GM21367 (cell line): ENCODE measurements at regions not wholly inside any gene's neighbourhood (a gene's known extent, or its start where the extent isn't known, plus 50 kb on each side); places are given as distances from the start of the nearest gene placed in this dataset.
A peak's percentile ranks its signal among the peaks of the same experiment; 100 is the strongest.
"Not testable (repeated sequence)": the region's sequence is repeated elsewhere in the genome, so short reads cannot be mapped to it uniquely, and the experiment has no call there.

Experiments
- ATAC-seq: cut with Tn5 transposase; IDR thresholded peaks from one replicate; pipeline ENCODE4 v1.9.1; 2021; ENCODE audit not compliant: unreplicated experiment

GRCh38 chr2:47728551-47728950 is 54.4 kb upstream of the MSH6 start:
- no peak for ATAC-seq

DNA sequence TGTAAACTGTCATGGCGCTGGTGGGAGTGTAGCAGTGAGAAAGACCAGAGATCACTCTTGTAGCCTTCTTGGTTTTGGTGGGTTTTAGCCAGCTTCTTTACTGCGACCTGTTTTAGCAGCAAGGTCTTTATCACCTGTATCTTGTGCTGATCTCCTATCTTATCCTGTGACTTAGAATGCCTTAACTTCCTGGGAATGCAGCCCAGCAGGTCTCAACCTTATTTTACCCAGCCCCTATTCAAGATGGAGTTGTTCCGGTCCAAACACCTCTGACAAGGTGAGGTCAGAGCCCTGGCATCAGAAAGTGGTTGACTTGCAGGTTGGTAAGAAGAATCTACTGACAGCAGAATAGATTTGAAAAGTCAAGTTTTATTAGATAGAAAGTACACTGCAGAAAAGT is 55.0 kb upstream of the MSH6 start:
- no peak for ATAC-seq

DNA sequence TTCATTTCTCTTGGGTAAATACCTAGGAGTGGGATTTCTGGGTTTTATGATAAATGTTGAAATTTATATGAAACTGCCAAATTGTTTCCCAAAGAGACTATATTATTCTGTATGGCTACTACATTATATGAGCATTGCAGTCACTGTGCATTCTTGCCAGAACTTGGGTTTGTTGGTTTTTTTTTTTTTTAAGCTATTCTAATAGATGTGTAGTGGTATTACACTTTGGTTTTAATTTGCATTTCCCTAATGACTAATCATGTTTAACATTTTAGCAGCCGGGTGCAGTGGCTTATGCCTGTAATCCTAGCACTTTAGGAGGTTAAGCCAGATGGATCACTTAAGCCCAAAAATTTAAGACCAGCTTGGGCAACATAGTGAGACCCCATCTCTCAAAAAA is 56.0 kb upstream of the MSH6 start:
- not testable (repeated sequence) for ATAC-seq

GRCh38 chr2:47725808-47726207 is 57.1 kb upstream of the MSH6 start:
- ATAC-seq: no peak

DNA sequence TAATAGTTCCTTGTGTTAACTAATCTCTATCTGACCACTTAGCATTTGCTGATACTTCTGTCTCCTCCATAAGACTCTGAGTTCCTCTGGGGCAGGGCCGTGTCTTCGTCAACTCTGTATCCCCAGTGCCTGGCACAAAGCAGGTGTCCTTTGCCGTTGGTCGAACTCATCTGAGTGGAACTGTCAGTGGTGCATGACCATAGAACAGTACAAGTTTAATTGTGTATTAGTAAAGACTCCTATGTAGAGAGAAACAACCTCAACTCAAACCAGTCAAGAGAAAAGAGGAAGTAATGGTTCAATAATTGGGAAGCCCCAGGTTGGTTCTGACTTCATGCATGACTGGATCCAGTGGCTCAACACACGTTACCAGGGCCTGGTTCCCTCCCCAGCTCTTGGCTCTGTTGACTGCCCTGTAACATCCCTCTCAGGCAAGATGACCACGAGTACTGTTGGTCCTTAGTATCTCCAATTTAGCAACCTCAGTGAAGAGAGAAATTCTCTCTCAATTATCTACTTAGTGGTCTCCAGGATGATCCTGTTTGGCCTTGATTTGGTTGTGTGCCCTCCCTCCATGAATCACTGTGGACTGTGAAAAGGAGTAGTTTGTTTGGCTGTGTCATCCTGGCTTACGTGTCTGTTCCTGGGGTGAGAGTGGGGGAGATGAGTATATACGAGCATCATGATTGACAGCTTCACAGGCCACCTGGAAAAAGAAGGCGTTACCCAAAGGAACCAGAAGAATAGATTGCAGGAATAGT is 58.5 kb upstream of the MSH6 start:
- peak; percentile 87 for ATAC-seq

GRCh38 chr2:47721296-47721695 is 61.6 kb upstream of the MSH6 start:
- no peak for ATAC-seq

DNA sequence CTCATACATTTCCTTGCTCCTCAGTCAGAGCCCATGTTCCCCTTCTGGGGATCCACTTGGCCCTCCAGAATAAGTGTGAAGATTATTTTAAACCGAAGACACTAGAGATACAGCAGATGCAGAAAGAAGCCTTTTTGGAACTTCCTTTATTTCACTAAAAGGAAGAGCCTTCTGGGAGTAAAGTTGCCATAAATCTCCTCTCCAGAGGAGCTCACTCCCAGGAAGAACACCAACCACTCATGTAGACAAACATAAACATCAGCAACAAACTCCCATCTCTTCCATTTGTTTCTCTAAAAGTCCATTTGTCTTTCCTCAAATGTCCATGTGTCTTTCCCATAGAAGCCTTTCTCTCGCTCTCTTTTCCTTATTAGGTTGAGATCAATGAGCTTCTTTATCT is 62.4 kb upstream of the MSH6 start:
- ATAC-seq: no peak

- no peak for ATAC-seq
These were observed 62.9 kb upstream of the MSH6 start for GRCh38 chr2:47720036-47720435.

DNA sequence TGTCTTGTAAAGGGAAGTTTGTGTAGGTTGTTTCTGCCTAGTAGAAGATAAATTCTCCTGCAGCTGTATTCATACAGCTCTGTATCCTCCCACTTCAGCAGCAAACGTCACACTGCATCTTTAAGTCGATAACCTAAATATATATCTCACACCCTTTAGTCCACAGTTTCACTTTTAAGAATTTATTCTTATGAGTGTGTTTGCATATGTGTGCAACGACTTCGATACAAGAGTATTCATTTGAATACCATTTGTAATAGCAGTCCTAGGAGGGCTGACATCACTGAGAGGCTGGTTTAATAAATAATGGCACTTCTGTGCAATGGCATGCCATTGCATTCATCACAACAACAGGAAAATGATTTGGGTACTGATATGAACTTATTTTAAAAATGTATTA is 63.8 kb upstream of the MSH6 start:
- peak; percentile 61 for ATAC-seq

- ATAC-seq: not testable (repeated sequence)
These were observed 66.6 kb upstream of the MSH6 start for GRCh38 chr2:47716307-47716706.

DNA sequence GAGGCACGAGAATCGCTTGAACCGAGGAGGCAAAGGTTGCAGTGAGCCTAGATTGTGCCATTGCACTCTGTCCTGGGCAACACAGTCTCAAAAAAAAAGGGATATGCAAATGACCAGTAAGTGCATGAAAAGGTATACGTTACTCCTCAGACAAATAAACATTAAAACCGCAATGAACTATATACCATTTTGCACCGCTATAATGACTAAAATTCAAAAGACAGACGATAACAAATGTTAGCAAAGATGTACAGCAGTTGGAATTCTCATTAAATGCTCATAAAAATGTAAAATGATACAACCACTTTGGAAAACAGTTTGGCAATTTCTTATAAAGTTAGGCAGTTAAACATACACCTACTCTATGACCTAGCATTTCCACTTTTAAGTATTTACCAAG is 67.4 kb upstream of the MSH6 start:
- no peak for ATAC-seq

- ATAC-seq: peak; percentile 68
These were observed 74.0 kb upstream of the MSH6 start for GRCh38 chr2:47708801-47709499.

- ATAC-seq: no peak
These were observed 78.7 kb upstream of the MSH6 start for GRCh38 chr2:47704287-47704686.

DNA sequence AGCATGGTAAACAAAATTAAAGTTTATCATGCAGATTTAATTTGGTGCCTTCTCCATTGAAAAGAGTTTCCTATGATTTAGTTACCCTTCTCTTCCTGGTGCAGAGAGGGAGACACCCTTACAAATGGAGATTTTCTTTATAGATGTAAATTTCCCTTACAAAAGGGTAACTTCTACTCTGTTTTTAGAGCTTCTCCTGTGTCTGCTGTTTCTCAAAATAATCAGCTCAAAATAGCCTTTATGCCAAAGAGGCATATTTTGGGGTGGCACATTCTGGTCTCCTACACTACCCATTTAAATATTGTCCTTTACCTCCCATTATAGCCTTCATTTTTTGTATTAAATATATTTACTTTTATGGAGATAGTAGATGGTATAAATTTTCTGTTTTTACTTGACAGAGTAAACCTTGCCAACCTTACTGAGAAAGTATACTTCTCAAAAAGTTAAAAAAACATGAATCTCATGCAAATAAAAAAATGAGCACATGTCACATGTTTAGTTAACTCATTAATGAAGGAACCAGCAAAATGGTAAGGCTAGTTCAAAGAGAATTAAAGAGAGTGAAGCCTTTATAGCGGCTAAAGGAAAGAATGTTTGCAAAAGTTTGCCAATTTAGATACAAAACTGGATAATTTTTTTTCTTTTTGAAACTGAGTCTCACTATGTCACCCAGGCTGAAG is 83.3 kb upstream of the MSH6 start:
- ATAC-seq: no peak

DNA sequence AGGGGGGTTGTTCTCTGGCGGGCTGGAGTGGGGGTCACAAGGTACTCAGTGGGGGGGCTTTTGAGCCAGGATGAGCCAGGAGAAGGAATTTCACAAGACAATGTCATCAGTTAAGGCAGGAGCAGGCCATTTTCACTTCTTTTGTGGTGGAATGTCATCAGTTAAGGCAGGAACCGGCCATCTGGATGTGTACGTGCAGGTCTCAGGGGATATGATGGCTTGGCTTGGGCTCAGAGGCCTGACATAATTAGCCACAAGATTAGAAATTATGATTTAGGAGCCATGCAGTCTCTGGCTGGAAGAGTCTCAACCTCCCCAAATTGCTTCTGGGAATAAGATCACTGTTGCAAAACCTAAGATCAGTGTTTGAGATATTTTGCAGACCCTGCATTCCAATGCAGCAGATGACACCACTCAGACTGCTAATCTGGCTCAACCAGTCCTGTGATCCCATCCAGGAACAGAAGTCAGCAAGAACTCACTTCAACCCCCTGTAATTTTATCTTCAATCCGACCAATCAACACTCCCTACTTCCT is 84.4 kb upstream of the MSH6 start:
- not testable (repeated sequence) for ATAC-seq

DNA sequence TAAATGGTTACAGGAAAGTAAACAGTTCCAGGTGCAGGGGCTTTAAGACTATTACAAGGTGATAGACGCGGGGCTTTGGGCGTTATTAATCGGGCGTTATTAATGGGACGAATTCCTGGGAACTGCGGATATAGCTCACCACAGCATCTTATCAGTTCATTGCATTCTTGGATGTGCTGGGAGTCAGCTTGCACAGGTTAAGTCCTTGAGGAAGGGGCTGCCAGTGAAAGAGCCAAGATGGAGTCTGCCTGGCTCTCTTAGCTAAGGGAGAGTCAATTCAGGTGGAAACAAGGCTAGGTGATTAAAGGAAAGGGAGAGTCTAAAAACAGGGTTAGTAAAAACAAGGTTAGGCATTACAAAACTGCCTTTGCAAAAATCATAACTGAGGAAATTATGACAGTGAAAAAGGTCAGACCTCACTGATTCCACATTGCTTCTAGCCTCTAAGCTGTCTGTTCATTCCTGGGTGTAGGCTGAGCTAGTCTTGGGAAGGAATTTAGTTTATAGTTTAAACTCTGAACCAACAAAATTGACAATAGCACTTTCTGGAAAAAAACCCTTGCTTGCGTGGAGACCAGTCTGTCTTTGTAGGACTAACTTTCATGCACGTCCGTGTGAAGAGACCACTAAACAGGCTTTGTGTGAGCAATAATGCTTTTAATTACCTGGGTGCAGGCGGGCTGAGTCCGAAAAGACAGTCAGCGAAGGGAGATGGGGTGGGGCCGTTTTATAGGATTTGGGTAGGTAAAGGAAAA is 85.1 kb upstream of the MSH6 start:
- not testable (repeated sequence) for ATAC-seq

GRCh38 chr2:47697000-47697601 is 85.8 kb upstream of the MSH6 start:
- ATAC-seq: peak; percentile 79

- no peak for ATAC-seq
These were observed 86.5 kb upstream of the MSH6 start for GRCh38 chr2:47696478-47696831.

DNA sequence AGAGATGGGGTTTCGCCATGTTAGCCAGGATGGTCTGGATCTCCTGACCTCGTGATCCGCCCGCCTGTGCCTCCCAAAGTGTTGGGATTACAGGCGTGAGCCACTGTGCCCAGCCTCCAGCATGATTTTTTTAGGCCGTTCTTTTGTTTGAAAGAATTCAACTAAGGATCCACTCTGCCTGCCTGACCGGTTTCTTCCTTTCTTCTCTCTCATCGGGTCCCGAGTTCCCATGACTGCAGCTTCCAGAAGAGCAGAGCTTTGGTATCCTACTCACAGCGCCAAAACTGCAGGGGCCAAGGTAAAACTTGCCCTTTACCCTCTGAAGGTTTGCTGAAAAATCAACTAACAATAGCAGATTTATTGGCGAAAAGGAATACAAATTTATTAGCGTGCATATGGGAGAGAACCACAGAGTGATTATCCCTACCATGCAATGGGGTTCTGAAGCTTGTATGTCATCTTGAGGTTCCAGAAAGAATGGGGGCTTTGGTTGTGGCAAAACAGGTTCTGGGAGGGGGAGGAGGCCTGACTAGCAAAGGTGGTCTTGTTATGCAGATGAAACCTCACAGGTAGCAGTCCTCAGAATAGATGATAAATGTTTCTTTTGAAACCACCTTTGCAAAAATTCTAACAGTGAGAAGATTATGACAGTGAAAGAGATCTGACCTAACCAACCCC is 87.0 kb upstream of the MSH6 start:
- no peak for ATAC-seq

- not testable (repeated sequence) for ATAC-seq
These were observed 88.5 kb upstream of the MSH6 start for GRCh38 chr2:47694451-47694850.
